NCI-H345 treated with DMSO at 0.1 percent for 48 hours (cell line): ENCODE measurements at regions not wholly inside any gene's neighbourhood (a gene's known extent, or its start where the extent isn't known, plus 50 kb on each side); places are given as distances from the start of the nearest gene placed in this dataset.
A peak's percentile ranks its signal among the peaks of the same experiment; 100 is the strongest.
"Not testable (repeated sequence)": the region's sequence is repeated elsewhere in the genome, so short reads cannot be mapped to it uniquely, and the experiment has no call there.

Source experiments
- DNase-seq: peaks from one replicate; lab custom pipeline; 2025; ENCODE audit not compliant: unreplicated experiment; lab: John Stamatoyannopoulos, UW

DNA sequence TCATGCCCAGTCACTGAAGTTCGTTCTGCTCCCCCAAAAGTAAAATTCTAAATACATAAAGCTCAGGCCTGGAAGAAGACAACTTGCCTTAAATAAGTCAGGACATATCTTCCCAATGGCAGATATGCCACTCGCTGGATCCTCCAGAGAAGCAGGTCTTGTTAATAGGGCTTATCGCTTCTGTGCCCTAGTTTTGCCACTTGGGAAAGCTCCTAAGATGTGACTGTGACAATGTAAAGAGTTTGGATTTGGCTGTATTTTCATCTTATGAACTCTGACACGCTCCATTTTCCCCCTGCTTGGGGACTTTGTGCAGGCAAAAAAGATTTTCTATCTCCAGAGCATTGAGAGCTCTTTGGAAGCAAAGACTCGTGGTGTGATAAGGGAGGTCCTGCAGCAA, 279.9 kb downstream of the WDR11 start:
- DNase-seq, result no peak

DNA sequence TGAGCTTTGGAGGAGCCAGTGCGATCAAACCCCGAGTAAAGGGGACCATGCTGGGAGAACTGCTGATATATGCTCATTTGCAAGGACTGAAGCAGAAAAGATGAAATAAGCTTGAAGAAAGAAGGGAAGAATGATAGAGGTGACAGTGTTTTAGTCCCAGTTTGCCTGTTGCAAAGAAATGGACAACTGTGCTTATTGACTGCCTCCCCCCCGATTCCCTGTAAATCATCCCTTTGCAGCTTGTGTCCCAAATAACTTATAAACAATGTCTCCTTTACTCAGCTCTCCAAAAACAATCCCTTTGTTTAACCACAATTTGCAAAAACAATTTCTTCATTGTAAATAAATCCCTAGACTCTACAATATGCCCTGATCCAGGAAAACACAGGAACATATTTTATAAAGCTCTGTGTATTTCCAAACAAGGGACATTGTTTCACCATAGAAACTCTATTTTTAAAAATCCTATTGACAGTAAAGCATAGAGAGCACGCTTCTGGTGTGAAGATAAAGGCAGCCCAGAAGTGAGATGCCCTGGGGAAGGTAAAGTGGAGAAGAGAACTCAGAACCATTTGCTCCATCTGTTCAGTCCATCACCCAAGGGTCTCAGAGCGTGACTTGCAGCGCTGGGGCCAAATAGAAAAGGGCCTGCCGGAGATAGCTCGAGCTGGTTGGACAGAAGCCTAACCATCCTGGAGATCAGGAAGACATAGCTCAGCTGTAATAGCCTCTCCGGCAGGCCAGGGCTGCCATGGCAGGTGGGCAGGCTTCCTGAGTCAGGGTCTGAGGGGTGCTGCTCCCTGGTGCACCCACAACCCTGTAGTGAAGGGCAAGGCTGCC, 280.5 kb downstream of the WDR11 start:
- DNase-seq, result no peak

DNA sequence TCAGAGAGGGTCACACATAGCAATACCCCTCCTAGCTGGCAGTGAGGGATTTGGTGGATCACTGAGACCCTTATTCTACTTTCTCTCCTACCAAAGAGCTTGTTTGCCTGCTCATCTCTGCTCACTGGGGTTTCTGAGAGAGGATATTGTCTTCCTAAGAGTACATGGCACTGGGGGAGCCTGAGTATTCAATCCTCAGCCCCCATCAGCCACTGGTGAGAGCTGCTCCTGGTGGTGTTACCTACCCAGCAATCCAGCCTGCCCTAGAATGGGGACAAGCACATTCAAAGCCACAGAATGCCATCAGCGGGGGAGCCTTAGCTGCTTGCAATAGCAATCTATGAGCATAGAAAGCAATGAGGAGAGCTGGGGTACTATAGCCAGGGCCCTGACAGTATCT, 281.1 kb downstream of the WDR11 start:
- DNase-seq, result no peak

DNA sequence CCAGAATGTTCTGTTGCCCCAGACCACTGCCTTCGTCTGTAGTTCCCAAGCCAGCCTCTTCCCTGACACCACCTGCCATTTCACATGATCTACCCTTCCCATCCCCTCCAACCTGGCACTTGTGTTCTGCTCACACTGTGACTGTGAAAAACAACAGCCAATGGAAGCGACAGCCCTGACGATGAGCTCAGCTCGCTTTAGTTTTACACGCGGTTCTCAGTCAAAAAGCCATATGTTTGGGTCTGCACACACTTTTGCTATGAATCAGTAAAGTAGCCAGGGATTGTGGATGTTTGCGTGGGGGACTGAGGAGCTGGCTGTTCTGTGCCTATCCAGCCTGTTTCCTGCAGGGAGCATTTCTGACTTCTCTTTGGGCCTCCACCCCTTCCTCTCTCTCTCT, 282.7 kb downstream of the WDR11 start:
- no peak for DNase-seq

DNA sequence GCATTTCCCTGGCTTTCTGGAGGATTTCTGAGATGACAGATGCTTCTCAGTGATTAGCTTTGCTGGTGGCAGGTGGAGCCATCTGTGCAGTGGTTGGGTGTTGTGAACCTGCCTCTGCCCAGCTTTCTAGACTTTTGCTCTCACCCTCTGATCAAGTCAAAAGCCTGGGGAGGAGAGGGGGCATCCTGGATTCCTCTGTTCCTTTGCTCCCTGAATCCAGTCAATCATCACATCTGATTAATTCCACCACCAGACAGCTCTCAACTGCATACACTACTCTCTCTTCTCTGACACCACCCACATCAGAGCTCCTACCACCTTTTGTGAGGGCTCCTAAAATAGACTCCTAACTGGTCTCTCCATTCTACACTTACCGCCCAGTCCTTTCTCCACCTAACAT, 283.5 kb downstream of the WDR11 start:
- no peak for DNase-seq

DNA sequence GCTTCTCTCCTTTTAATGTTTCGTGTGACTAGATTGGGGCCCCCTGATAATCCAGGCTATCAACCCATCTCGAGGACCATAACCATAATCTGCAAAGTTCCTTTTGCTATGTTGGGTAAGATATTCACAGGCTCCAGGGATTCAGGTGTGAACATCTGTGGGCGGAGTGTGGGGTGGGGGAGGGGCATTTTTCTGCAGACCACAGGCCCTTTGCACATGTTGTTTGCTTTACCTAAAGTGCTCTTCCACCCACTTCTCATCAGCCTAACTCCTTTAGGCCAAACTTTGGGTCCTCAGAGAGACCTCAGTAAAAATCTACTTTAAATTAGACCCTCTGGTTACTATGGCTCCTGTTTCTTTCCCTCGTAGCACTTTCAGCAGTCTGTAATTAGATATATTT, 284.4 kb downstream of the WDR11 start:
- DNase-seq, result no peak

DNA sequence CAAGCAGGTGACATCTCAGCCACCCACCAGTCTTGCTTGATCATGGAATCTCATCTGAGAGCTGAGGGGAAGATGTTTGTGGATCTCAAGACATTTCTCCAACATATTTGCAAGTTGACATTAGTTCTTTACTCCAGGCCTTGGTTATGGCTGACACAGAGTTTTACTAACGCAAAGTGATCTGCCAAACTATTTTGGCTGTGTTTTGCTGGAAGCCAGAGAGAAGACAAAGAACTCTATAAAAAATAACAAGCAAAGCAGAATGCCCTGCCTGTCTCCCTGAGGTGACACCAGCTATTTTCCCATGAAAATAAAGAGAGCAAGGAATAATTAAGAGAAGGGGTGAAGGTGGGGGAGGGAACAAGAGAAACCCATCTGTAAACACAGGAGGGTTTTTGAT, 286.4 kb downstream of the WDR11 start:
- no peak for DNase-seq

DNA sequence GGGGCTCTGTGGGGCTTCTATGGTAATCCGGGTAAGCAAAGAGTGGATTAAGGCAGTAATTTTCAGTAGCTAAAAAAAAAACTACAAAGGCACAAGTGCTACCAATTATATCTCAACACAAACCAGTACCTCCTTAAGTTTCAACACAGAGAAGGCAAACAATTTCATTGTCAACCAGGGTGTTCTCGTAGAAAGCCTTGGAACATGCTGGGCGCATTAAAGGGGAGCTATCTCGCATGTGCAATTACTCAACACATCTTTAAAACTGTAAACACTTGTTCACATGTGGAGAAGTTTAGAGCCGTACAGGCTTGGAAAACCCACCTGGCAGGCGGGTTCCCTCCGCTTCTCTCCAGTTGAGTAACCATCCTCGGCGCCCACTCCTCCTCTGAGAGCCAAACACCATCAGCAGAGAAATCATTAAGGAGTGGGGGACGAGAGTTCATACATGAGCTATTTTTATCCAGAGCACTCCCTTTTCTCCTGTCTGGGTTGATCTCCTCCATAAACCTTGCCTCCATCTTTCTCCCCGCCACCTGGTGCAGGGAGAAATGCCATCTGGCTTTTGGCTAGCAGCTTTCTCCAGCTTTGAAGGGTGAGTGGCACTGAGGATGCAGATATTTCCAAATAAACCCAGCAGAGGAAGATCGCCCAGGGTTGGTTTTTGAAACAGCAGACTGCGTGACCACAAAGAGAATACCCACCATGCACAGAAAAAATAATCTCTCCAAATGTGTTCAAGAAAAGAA, 287.1 kb downstream of the WDR11 start:
- DNase-seq, result no peak

DNA sequence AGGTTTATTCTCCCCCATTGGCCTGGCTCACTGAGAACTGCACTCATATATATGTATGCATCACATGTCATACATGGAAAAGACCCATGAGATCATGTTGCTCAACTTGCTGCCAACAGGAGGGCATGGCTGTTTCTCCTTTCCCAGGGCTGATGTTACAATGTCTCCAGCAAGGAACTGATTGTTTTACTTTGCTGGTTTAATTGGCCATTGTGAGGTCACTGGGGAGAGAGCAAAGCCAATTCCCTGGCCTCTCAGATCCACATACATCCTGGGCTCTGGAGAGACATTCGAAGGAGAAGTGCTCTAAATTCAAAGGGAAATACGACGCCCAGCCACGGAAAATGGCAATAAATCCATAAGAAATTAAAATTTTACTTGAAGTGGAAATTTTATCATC, 287.8 kb downstream of the WDR11 start:
- DNase-seq, result no peak

DNA sequence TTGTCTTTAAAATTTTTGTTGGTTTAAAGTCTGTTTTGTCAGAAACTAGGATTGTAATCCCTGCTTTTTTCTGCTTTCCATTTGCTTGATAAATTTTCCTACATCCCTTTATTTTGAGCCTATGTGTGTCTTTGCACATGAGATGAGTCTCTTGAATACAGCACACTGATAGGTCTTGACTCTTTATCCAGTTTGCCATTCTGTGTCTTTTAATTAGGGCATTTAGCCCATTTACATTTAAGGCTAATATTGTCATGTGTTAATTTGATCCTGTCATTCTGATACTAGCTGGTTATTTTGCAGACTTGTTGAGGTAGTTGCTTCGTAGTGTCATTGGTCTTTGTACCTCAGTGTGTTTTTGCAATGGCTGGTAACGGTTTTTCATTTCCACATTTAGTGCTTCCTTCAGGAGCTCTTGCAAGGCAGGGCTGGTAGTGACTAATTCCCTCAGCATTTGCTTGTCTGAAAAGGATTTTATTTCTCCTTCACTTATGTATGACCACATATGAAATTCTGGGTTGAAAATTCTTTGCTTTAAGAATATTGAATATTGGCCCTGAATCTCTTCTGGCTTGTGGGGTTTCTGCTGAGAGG, 294.7 kb downstream of the WDR11 start:
- DNase-seq, result not testable (repeated sequence)

DNA sequence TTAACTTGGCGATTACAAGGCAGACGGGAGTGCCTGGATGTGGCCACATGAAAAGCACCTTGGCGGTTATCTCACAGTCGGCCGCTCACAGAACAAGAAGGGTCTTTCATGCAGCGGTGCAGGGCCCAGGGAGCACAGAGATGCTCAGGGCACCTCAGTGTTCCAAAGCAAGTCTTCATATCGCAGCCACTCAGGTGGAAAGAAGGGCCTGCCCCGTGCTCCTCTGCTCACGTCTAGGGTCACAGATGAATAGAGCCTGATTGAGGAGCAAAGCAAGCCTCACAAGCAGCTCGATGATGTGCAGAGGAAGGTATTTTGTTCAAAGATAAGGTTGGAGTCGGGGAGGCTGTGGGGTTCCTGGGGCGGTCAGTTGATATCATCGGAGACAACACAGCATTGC, 297.8 kb downstream of the WDR11 start:
- no peak for DNase-seq

DNA sequence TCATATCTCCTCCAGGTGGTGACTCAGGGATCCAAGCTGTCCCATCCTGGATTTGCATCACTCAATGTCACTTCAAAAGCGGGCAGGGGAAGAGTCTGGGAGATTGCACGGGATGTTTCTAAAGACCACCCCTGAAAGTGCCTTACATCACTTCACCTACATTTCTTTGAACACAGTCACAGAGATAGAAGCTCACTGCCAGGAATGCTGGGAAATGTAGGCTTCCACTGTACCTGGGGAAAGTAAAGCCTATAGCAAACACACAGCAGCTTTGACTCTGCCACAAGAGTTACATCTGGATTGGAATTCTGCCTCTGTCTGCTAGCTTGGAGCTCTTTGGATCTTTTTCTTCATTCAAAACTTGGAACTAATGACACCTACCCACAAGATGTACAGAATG, 300.9 kb downstream of the WDR11 start:
- DNase-seq, result no peak

DNA sequence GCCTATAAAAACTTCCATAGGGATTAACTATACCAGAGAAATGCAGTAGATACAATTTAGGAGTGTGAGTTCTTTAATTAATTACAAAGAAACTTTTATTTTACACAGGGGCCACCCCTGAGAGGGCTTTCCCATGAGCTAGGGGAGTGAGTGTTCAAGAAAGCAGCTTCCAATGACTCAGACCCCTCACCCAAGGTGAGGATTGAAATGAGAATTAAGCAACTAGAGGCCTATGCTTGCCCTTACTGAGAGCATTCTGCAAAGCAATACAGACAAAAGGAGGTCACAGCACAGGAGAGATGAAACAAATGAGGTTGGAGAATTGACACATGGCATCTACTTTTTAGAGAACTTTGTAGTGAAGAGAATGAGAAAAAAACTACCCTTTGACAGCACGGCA, 301.8 kb downstream of the WDR11 start:
- DNase-seq, result no peak

DNA sequence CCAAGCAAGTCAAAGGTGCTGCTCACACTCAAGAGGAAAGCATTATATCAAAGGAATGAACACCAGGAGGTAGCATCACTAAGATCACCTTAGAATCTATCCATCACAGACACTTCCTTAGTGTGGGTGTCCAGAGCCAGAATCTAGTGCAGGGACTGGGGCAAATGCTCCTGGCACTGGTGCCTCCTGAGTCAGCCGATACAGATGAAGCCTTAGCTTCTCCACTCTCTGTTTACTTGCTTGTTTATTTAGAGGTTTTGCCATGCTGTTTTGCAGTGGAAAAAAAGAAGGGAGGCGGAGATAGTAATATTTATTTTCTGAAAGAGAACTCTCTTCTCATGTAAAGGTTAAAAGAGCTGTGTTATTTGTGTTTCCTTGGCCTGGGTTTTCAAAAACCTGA, 303.1 kb downstream of the WDR11 start:
- no peak for DNase-seq

DNA sequence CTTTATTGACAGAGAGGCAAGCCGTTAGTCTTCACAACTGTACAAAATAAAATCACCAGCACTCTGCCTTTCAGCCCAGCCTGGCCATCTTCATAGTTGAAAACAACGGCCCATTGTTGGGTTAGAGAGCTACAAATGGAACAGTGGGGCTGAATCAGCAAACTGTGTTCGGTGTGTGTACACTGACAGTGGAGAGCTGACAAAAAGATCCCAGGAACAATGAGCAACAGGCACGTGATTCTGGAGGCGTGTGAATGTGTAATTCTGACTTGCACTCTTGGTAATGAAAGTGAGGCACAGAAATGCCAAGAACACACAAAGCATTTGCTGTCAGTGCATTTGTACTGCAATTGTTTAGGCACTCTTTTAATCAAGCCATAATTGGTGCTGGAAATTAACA, 303.7 kb downstream of the WDR11 start:
- DNase-seq, result peak; percentile 21

DNA sequence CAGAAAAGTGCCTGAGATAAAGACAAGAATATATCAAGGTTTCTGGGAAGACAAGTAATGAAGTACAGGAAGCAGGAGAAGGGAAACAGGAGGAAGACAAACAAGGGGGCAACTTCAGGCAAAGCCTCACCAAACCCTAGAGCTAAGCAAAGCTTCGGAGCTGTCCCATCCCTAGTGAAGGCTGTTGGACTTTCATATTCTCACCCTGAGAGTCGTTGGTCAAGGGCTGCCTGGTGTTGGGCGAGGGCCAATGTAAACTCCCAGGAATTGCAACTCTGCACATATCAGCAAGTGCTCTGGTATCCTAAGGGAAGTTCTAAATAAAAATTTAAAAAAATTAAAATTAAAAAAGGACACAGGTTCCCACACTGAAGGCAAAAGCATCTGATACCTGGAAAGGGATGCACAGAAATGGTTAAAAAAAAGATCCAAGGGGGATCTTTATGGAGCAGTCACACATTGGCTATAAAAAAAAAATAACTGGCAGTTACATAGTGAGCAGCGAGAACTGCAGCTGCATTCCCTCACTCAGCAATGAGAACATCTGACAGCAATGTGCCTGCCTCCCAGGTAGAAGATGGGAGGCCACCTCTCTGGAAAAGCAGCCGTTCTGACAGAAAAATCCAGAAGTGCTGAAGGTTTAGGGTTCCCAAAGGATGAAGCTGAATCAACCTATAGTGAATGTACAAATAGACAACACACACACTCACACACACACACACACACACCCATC, 304.7 kb downstream of the WDR11 start:
- no peak for DNase-seq

DNA sequence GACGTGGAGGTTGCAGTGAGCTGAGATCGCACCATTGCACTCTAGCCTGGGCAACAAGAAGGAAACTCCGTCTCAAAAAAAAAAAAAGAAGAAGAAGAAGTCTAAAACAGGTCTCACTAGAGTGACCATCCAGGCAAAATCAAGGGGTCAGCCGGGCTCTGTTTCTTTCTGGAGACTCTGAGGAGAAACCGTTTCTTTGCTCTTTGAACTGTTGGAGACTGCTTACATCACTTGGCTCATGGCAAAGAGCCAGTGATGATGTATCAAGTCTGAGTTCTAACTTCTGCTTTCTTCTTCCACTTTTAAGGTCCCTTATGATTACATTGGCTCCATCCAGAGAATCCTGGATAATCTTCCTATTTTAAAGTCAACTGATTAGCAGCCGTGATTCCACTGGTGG, 306.8 kb downstream of the WDR11 start:
- DNase-seq, result no peak

DNA sequence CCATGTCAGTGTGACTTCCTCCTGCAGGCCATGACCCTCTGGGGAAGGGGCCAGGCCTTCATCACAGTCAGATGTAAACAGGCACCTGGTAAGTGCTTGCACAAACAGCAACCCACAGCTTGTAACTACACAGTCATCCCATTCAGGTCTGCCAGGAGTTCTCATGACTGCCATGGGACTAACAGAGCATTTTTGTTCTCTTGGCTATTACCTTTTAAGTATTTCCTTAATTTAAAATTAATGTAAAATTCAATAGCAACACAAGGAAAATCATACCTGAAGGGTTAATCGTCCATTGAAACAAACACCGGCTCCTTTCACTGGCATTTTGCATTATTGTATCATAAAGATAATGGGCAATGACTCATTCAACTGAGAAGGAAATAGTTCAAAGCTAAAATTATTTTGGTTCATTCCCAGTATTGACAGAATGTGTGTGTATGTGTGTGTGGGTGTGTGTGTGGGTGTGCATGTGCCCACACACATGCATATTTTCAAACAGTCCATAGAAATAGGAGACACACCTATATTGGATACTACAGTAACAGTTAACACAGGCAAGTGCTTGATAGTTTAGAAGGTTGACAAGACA, 307.9 kb downstream of the WDR11 start:
- DNase-seq, result peak; percentile 4

DNA sequence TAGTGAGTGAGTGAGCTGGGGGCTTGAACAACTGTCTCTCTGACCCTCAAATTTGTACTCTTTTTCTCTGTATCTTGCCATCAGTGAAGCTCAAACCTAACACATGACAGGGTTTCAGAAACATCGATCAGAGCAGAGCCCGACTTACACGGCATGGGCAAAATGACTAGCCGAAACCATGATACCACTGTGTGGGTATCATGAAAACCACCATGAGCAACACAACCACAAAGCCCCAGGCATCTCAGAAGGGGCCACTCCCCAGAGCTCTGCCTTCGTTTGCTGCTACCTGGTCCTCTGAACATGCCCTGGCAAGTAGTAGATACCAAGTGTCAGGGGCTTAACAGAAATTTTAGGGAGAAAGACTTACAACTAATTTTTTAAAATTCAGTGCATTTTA, 308.5 kb downstream of the WDR11 start:
- no peak for DNase-seq

DNA sequence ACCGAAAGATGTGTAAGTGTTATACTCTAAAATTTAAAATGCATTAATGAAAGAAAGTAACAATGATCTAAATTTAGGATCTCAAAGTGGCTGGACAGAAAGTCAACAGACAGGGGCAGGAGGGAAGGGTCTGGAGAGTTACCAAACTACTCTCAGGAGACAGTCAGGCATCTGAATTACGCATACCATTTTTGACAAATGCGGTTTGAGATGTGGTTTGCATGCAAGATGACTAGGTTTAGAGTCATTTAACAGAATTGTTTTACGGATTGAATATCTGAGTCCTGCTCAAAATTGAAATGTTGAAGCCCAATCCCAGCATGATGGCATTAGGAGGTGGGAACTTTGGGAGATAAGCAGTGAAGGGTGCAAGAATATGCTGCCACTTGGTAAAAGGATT, 314.1 kb downstream of the WDR11 start:
- DNase-seq, result no peak
